ENCODE measurements at regions not wholly inside any gene's neighbourhood (a gene's known extent, or its start where the extent isn't known, plus 50 kb on each side); places are given as distances from the start of the nearest gene placed in this dataset.

DNA sequence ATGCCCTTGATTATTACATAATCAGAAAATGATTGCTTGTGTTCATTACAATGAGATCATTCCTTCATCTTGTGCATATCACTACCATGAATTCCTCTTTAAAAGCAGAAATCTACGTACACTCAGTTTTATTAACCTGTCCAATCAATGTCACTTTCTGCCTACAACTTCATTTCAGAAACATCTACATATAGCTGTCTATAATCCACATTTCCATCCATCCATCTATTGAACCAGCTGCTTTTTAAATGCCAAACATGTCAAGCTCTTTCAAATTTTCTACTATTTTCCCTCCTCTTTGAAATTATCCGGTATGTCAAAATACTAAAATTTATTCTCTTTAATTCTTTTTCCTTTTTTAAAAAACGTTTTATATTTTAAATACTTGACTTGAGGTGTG, 462.0 kb downstream of the GABRG1 start:
- H3K27me3 ChIP-seq (ENCODE audit: control insufficient read depth in 2 of 2, insufficient read depth in 2 of 2, low read length in 2 of 2), result no peaks in the 10 kb centered on the region
- H3K9me3 ChIP-seq (ENCODE audit: control insufficient read depth in 2 of 2, low read length in 2 of 2), result no peaks in the 10 kb centered on the region
- H3K4me1 ChIP-seq (ENCODE audit: control insufficient read depth in 2 of 2, insufficient read depth in 2 of 2, low read length in 2 of 2), result no peaks in the 10 kb centered on the region
- no peak overlapping the region for H3K4me3 ChIP-seq (ENCODE audit: low read length in 2 of 2)
- no peaks in the 10 kb centered on the region for H3K36me3 ChIP-seq (ENCODE audit: control insufficient read depth in 2 of 2, insufficient read depth in 2 of 2, low read length in 2 of 2)
- no peak overlapping the region for H3K27ac ChIP-seq (ENCODE audit: low read depth in 2 of 2, low read length in 2 of 2)
- no peak overlapping the region for H3K9ac ChIP-seq (ENCODE audit: low read depth in 1 of 2, low read length in 2 of 2)

- no peak overlapping the region for H3K4me3 ChIP-seq (ENCODE audit: low read length in 2 of 2)
- H3K27ac ChIP-seq (ENCODE audit: low read depth in 2 of 2, low read length in 2 of 2), result no peak overlapping the region
- peaks cover 4 to 10% of the 10 kb centered on the region in 2 donors for H3K4me1 ChIP-seq (ENCODE audit: control insufficient read depth in 2 of 2, insufficient read depth in 2 of 2, low read length in 2 of 2)
- H3K9ac ChIP-seq (ENCODE audit: low read depth in 1 of 2, low read length in 2 of 2), result no peak overlapping the region
- H3K36me3 ChIP-seq (ENCODE audit: control insufficient read depth in 2 of 2, insufficient read depth in 2 of 2, low read length in 2 of 2), result no peaks in the 10 kb centered on the region
- H3K9me3 ChIP-seq (ENCODE audit: control insufficient read depth in 2 of 2, low read length in 2 of 2), result no peaks in the 10 kb centered on the region
- no peaks in the 10 kb centered on the region for H3K27me3 ChIP-seq (ENCODE audit: control insufficient read depth in 2 of 2, insufficient read depth in 2 of 2, low read length in 2 of 2)
Observed at GRCh38 chr4:45650545-45650944, 473.3 kb downstream of the GABRG1 start.

DNA sequence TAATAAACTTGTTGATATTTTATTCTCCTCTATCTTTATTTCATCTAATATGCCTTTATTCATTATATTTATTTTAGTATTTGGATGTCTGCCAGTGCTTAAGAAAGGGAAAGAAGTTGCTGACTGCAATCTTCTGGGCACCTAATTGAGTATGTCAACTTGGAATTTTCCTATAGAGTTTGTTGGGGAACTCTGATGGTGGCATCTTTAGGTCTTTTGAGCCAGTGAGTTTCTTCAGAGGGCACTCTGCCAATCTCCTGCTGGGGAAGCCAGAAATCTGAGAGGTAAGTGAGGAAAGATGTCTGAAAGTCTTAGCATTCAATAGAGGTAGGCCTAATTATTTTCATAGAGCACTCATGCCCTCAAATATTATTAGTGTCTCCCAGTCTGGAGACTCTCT, 475.0 kb downstream of the GABRG1 start:
- Histone ChIP-seq H3K4me1 (ENCODE audit: control insufficient read depth in 2 of 2, insufficient read depth in 2 of 2, low read length in 2 of 2) (peaks cover 4 to 10% of the 10 kb centered on the region in 2 donors), H3K36me3 (ENCODE audit: control insufficient read depth in 2 of 2, insufficient read depth in 2 of 2, low read length in 2 of 2) (no peaks in the 10 kb centered on the region), H3K27me3 (ENCODE audit: control insufficient read depth in 2 of 2, insufficient read depth in 2 of 2, low read length in 2 of 2) (no peaks in the 10 kb centered on the region), H3K4me3 (ENCODE audit: low read length in 2 of 2) (no peak overlapping the region), H3K9ac (ENCODE audit: low read depth in 1 of 2, low read length in 2 of 2) (no peak overlapping the region), H3K27ac (ENCODE audit: low read depth in 2 of 2, low read length in 2 of 2) (peak overlapping the region in 1 of 2 donors; percentile 21), H3K9me3 (ENCODE audit: control insufficient read depth in 2 of 2, low read length in 2 of 2) (no peaks in the 10 kb centered on the region)

DNA sequence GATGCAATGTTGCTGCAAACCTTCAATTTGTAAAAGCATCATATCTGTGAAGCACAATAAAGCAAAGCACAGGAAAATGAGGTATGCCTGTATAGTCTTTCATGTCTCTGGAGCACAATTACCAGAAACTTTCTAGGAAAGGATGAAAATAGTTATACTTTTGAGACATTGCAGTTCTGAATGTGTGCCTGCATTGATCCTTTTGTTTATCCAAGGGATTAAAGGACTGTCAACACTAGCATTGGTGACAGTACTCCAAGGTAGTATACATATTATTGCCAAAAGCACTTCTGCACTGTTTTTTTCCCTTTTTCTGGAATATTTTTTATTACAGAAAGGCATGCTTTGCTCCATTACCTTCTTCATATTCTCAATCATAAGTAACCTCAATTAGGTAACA, 476.0 kb downstream of the GABRG1 start:
- Histone ChIP-seq H3K4me3 (ENCODE audit: low read length in 2 of 2) (no peak overlapping the region), H3K9ac (ENCODE audit: low read depth in 1 of 2, low read length in 2 of 2) (no peak overlapping the region), H3K27ac (ENCODE audit: low read depth in 2 of 2, low read length in 2 of 2) (peak overlapping the region; percentile 70 to 72), H3K9me3 (ENCODE audit: control insufficient read depth in 2 of 2, low read length in 2 of 2) (no peaks in the 10 kb centered on the region), H3K4me1 (ENCODE audit: control insufficient read depth in 2 of 2, insufficient read depth in 2 of 2, low read length in 2 of 2) (peaks cover 4 to 10% of the 10 kb centered on the region in 2 donors), H3K27me3 (ENCODE audit: control insufficient read depth in 2 of 2, insufficient read depth in 2 of 2, low read length in 2 of 2) (no peaks in the 10 kb centered on the region), H3K36me3 (ENCODE audit: control insufficient read depth in 2 of 2, insufficient read depth in 2 of 2, low read length in 2 of 2) (no peaks in the 10 kb centered on the region)

DNA sequence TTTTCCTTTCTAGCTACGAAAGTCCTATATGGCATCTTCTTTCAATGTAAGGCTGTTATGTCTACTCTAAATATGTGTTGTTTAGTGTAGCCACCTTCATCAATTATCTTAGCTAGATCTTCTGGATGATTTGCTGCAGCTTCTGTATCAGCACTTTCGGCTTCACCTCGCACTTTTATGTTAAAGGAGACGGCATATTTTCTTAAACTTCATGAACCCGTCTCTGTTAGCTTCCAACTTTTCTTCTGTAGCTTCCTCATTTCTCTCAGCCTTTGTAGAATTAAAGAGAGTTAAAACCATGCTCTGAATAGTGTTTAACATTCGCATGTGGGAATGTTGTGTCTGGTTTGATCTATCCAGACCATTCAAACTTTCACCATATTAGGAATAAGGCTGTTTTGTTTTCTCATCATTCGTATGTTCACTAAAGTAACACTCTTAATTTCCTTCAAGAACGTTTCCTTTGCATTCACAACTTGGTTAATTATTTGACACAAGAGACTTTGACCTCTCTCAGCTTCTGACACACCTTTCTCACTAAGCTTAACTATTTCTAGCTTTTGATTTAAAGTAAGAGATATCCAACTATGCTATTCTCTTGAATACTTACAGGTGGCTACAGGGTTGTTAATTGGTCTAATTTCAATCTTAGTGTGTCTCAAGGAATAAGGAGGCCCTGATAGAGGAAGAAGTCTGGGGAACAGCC, 476.8 kb downstream of the GABRG1 start:
- H3K27me3 ChIP-seq (ENCODE audit: control insufficient read depth in 2 of 2, insufficient read depth in 2 of 2, low read length in 2 of 2), result no peaks in the 10 kb centered on the region
- H3K9me3 ChIP-seq (ENCODE audit: control insufficient read depth in 2 of 2, low read length in 2 of 2), result no peaks in the 10 kb centered on the region
- H3K4me3 ChIP-seq (ENCODE audit: low read length in 2 of 2), result peak overlapping the region; percentile 49 to 61
- H3K36me3 ChIP-seq (ENCODE audit: control insufficient read depth in 2 of 2, insufficient read depth in 2 of 2, low read length in 2 of 2), result no peaks in the 10 kb centered on the region
- peak overlapping the region; percentile 70 to 72 for H3K27ac ChIP-seq (ENCODE audit: low read depth in 2 of 2, low read length in 2 of 2)
- peaks cover 4 to 10% of the 10 kb centered on the region in 2 donors for H3K4me1 ChIP-seq (ENCODE audit: control insufficient read depth in 2 of 2, insufficient read depth in 2 of 2, low read length in 2 of 2)
- no peak overlapping the region for H3K9ac ChIP-seq (ENCODE audit: low read depth in 1 of 2, low read length in 2 of 2)

- Histone ChIP-seq H3K4me3 (ENCODE audit: low read length in 2 of 2) (no peak overlapping the region), H3K27ac (ENCODE audit: low read depth in 2 of 2, low read length in 2 of 2) (no peak overlapping the region)
Observed at GRCh38 chr4:45640281-45640680, 483.6 kb downstream of the GABRG1 start.

GRCh38 chr4:45638641-45639040, 485.2 kb downstream of the GABRG1 start:
- Histone ChIP-seq H3K9ac (ENCODE audit: low read depth in 1 of 2, low read length in 2 of 2) (no peak overlapping the region), H3K27ac (ENCODE audit: low read depth in 2 of 2, low read length in 2 of 2) (no peak overlapping the region), H3K9me3 (ENCODE audit: control insufficient read depth in 2 of 2, low read length in 2 of 2) (no peaks in the 10 kb centered on the region), H3K4me1 (ENCODE audit: control insufficient read depth in 2 of 2, insufficient read depth in 2 of 2, low read length in 2 of 2) (no peaks in the 10 kb centered on the region), H3K27me3 (ENCODE audit: control insufficient read depth in 2 of 2, insufficient read depth in 2 of 2, low read length in 2 of 2) (no peaks in the 10 kb centered on the region), H3K36me3 (ENCODE audit: control insufficient read depth in 2 of 2, insufficient read depth in 2 of 2, low read length in 2 of 2) (no peaks in the 10 kb centered on the region), H3K4me3 (ENCODE audit: low read length in 2 of 2) (no peak overlapping the region)

More at GRCh38 chr4:45640281-45640680, 483.6 kb downstream of the GABRG1 start:
- Histone ChIP-seq H3K9ac (ENCODE audit: low read depth in 1 of 2, low read length in 2 of 2) (no peak overlapping the region), H3K9me3 (ENCODE audit: control insufficient read depth in 2 of 2, low read length in 2 of 2) (no peaks in the 10 kb centered on the region), H3K4me1 (ENCODE audit: control insufficient read depth in 2 of 2, insufficient read depth in 2 of 2, low read length in 2 of 2) (no peaks in the 10 kb centered on the region), H3K36me3 (ENCODE audit: control insufficient read depth in 2 of 2, insufficient read depth in 2 of 2, low read length in 2 of 2) (no peaks in the 10 kb centered on the region), H3K27me3 (ENCODE audit: control insufficient read depth in 2 of 2, insufficient read depth in 2 of 2, low read length in 2 of 2) (no peaks in the 10 kb centered on the region)

DNA sequence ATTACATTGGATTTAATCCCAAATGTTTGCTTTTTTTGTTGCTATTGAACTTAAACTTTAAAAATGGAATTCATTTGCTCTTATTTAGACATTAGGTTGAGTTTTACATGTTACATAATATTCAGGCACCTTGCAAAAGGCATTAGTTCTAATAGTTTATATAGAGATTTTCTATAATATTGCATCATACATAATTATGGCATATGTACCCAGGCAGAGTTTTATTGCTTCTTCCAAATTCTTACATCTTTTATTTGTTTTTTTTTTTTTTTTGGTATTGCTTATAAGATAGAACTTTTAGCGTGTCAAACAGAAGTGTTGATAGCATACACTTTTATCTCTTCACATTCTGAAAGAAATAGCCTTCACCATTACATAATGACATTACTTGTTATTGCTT, 487.7 kb downstream of the GABRG1 start:
- no peaks in the 10 kb centered on the region for H3K27me3 ChIP-seq (ENCODE audit: control insufficient read depth in 2 of 2, insufficient read depth in 2 of 2, low read length in 2 of 2)
- H3K36me3 ChIP-seq (ENCODE audit: control insufficient read depth in 2 of 2, insufficient read depth in 2 of 2, low read length in 2 of 2), result no peaks in the 10 kb centered on the region
- H3K9ac ChIP-seq (ENCODE audit: low read depth in 1 of 2, low read length in 2 of 2), result no peak overlapping the region
- H3K9me3 ChIP-seq (ENCODE audit: control insufficient read depth in 2 of 2, low read length in 2 of 2), result no peaks in the 10 kb centered on the region
- H3K4me3 ChIP-seq (ENCODE audit: low read length in 2 of 2), result no peak overlapping the region
- H3K27ac ChIP-seq (ENCODE audit: low read depth in 2 of 2, low read length in 2 of 2), result no peak overlapping the region
- no peaks in the 10 kb centered on the region for H3K4me1 ChIP-seq (ENCODE audit: control insufficient read depth in 2 of 2, insufficient read depth in 2 of 2, low read length in 2 of 2)

- Histone ChIP-seq H3K9me3 (ENCODE audit: control insufficient read depth in 2 of 2, low read length in 2 of 2) (no peaks in the 10 kb centered on the region), H3K4me3 (ENCODE audit: low read length in 2 of 2) (no peak overlapping the region), H3K9ac (ENCODE audit: low read depth in 1 of 2, low read length in 2 of 2) (no peak overlapping the region), H3K4me1 (ENCODE audit: control insufficient read depth in 2 of 2, insufficient read depth in 2 of 2, low read length in 2 of 2) (no peaks in the 10 kb centered on the region), H3K27me3 (ENCODE audit: control insufficient read depth in 2 of 2, insufficient read depth in 2 of 2, low read length in 2 of 2) (no peaks in the 10 kb centered on the region), H3K27ac (ENCODE audit: low read depth in 2 of 2, low read length in 2 of 2) (no peak overlapping the region), H3K36me3 (ENCODE audit: control insufficient read depth in 2 of 2, insufficient read depth in 2 of 2, low read length in 2 of 2) (no peaks in the 10 kb centered on the region)
Observed at GRCh38 chr4:45629717-45630116, 494.1 kb downstream of the GABRG1 start.

GRCh38 chr4:45621971-45622370, 501.9 kb downstream of the GABRG1 start:
- no peaks in the 10 kb centered on the region for H3K27me3 ChIP-seq (ENCODE audit: control insufficient read depth in 2 of 2, insufficient read depth in 2 of 2, low read length in 2 of 2)
- no peak overlapping the region for H3K27ac ChIP-seq (ENCODE audit: low read depth in 2 of 2, low read length in 2 of 2)

More at GRCh38 chr4:45621971-45622370, 501.9 kb downstream of the GABRG1 start:
- Histone ChIP-seq H3K9me3 (ENCODE audit: control insufficient read depth in 2 of 2, low read length in 2 of 2) (no peaks in the 10 kb centered on the region), H3K36me3 (ENCODE audit: control insufficient read depth in 2 of 2, insufficient read depth in 2 of 2, low read length in 2 of 2) (no peaks in the 10 kb centered on the region), H3K9ac (ENCODE audit: low read depth in 1 of 2, low read length in 2 of 2) (no peak overlapping the region), H3K4me3 (ENCODE audit: low read length in 2 of 2) (no peak overlapping the region), H3K4me1 (ENCODE audit: control insufficient read depth in 2 of 2, insufficient read depth in 2 of 2, low read length in 2 of 2) (no peaks in the 10 kb centered on the region)

All from mucosa of rectum (tissue), 2 donors.